Keratinocyte (primary cell): ENCODE measurements at regions not wholly inside any gene's neighbourhood (a gene's known extent, or its start where the extent isn't known, plus 50 kb on each side); places are given as distances from the start of the nearest gene placed in this dataset.

Experiments
- DNase-seq: peaks from one replicate; pipeline ENCODE4 v3.0.0-alpha.2; 2011; ENCODE audit warnings: low read depth, missing footprints, low spot score
- FAIRE-seq: peaks from 2 replicates; lab custom pipeline; 2011; peaks lifted over from hg19 to GRCh38; lab: Jason Lieb, UNC
- H2AFZ ChIP-seq: 2 replicates; pipeline ENCODE4 v1.6.0; 2012; ENCODE audit warnings: low read length, control low read depth, inconsistent platforms; ENCODE audit not compliant: control insufficient read depth
- H3K27ac ChIP-seq: 2 replicates; pipeline ENCODE4 v1.5.1; 2011; ENCODE audit warnings: low read length; ENCODE audit not compliant: control insufficient read depth, insufficient read depth
- H3K27me3 ChIP-seq: 3 replicates; pipeline ENCODE4 v1.6.0; 2011; ENCODE audit warnings: low read length; ENCODE audit not compliant: control insufficient read depth, insufficient read depth; ENCODE audit errors: extremely low read depth
- H3K36me3 ChIP-seq, 2 experiments: 2 replicates in 1 of 2; 3 replicates in 1 of 2; pipeline ENCODE4 v1.5.1; 2011; ENCODE audit warnings: low read length in 2 of 2, mild to moderate bottlenecking in 1 of 2; ENCODE audit not compliant: control insufficient read depth in 2 of 2, insufficient read depth in 2 of 2; ENCODE audit errors: extremely low read depth in 1 of 2
- H3K4me1 ChIP-seq: 3 replicates; pipeline ENCODE4 v1.5.1; 2011; ENCODE audit warnings: low read length; ENCODE audit not compliant: control insufficient read depth, insufficient read depth; ENCODE audit errors: extremely low read depth
- H3K4me2 ChIP-seq: 3 replicates; pipeline ENCODE4 v1.6.0; 2011; ENCODE audit warnings: low read depth, low read length; ENCODE audit not compliant: control insufficient read depth, insufficient read depth; ENCODE audit errors: extremely low read depth
- H3K4me3 ChIP-seq, 3 experiments: fragments of 200-600 bp in 1 of 3; sonication (generic) in 1 of 3; 2 replicates in 2 of 3; 3 replicates in 1 of 3; pipeline ENCODE4 v1.5.1; 2011 to 2016; ENCODE audit warnings: low read length in 3 of 3, mild to moderate bottlenecking in 3 of 3, control low read depth in 2 of 3, inconsistent platforms in 1 of 3, low read depth in 1 of 3, mixed read lengths in 1 of 3, mixed run types in 1 of 3, moderate library complexity in 1 of 3; ENCODE audit not compliant: control insufficient read depth in 2 of 3, insufficient read depth in 2 of 3; ENCODE audit errors: extremely low read depth in 1 of 3
- H3K79me2 ChIP-seq: 2 replicates; pipeline ENCODE4 v1.6.0; 2012; ENCODE audit warnings: low read length; ENCODE audit not compliant: control insufficient read depth, insufficient read depth
- H3K9ac ChIP-seq: 3 replicates; pipeline ENCODE4 v1.6.0; 2011; ENCODE audit warnings: low read length; ENCODE audit not compliant: control insufficient read depth, insufficient read depth; ENCODE audit errors: extremely low read depth
- H3K9me1 ChIP-seq: 3 replicates; pipeline ENCODE4 v1.6.0; 2011; ENCODE audit warnings: low read length; ENCODE audit not compliant: control insufficient read depth, insufficient read depth; ENCODE audit errors: extremely low read depth
- H3K9me3 ChIP-seq: 2 replicates; pipeline ENCODE4 v1.5.1; 2012; ENCODE audit warnings: low read depth, low read length; ENCODE audit not compliant: control insufficient read depth
- H4K20me1 ChIP-seq: 3 replicates; pipeline ENCODE4 v1.6.0; 2011; ENCODE audit warnings: low read length; ENCODE audit not compliant: control insufficient read depth, insufficient read depth; ENCODE audit errors: extremely low read depth
- EZH2 ChIP-seq: IDR thresholded peaks from one replicate; pipeline ENCODE4 v1.6.1; 2012; ENCODE audit warnings: inconsistent platforms, mild to moderate bottlenecking, low read length, moderate library complexity
- dilution Hi-C: fragments of 300-500 bp; cut with MboI; formaldehyde crosslinking; loops from one replicate; pipeline ENCODE4 v1.7.0; 2020; ENCODE audit warnings: low sequenced_read_pairs; ENCODE audit not compliant: extremely low pct_ligation_motif_present
- TF ChIP-seq, protein P1 (sequence below), 3 experiments: IDR thresholded peaks in 1 of 3; conservative IDR thresholded peaks in 1 of 3; optimal IDR thresholded peaks in 1 of 3; 2 replicates in 2 of 3; 3 replicates in 1 of 3; pipeline versions ENCODE3 to v1.5.1; 2011; ENCODE audit warnings: low read length in 3 of 3, mild to moderate bottlenecking in 3 of 3, moderate library complexity in 2 of 3, control low read depth in 1 of 3, inconsistent platforms in 1 of 3; ENCODE audit not compliant: insufficient read depth in 2 of 3; ENCODE audit errors: extremely low read depth in 1 of 3

DNA sequence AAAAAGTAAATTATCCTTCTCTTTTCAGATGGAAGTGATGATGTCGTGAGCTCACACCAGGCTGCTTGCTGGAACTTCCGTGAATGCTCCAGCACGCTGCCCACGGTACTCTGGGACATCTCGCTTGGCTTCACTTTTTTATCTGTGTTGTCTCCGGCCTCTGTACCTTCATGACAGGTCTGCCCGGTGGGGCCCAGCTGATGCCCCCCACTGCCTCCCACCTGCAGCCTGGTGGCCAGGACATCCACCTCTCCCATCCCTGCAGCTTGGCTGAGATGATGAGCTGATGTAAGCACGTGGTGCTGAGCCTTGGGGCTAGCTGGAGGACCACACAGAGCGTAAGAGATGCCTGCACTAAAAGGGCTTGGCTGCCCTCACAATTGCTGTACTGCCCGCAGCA is 59.0 kb upstream of the HELT start:
- Histone ChIP-seq H3K4me1 (peaks cover 8% of the 10 kb centered on the region), H3K36me3 (no peaks in the 10 kb centered on the region), H4K20me1 (no peaks in the 10 kb centered on the region), H3K27me3 (peaks cover 3% of the 10 kb centered on the region), H3K9me3 (no peaks in the 10 kb centered on the region), H3K79me2 (no peaks in the 10 kb centered on the region), H3K4me3 (no peak overlapping the region), H2AFZ (no peak overlapping the region), H3K9ac (no peak overlapping the region), H3K27ac (no peak overlapping the region), H3K9me1 (no peaks in the 10 kb centered on the region), H3K4me2 (no peak overlapping the region)
- dilution Hi-C loops: no loop called here
- no peak for DNase-seq
- no peak for FAIRE-seq
- no peak for TF ChIP-seq EZH2
- TF ChIP-seq, protein P1, sequence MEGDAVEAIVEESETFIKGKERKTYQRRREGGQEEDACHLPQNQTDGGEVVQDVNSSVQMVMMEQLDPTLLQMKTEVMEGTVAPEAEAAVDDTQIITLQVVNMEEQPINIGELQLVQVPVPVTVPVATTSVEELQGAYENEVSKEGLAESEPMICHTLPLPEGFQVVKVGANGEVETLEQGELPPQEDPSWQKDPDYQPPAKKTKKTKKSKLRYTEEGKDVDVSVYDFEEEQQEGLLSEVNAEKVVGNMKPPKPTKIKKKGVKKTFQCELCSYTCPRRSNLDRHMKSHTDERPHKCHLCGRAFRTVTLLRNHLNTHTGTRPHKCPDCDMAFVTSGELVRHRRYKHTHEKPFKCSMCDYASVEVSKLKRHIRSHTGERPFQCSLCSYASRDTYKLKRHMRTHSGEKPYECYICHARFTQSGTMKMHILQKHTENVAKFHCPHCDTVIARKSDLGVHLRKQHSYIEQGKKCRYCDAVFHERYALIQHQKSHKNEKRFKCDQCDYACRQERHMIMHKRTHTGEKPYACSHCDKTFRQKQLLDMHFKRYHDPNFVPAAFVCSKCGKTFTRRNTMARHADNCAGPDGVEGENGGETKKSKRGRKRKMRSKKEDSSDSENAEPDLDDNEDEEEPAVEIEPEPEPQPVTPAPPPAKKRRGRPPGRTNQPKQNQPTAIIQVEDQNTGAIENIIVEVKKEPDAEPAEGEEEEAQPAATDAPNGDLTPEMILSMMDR (optimal IDR thresholded peaks at IDR 0.05 in 1 of 3, IDR thresholded peaks at IDR 0.05 in 1 of 3, conservative IDR thresholded peaks at IDR 0.05 in 1 of 3; ENCODE audit: extremely low read depth in 1 of 3, insufficient read depth in 2 of 3, low read length in 3 of 3): no peak

DNA sequence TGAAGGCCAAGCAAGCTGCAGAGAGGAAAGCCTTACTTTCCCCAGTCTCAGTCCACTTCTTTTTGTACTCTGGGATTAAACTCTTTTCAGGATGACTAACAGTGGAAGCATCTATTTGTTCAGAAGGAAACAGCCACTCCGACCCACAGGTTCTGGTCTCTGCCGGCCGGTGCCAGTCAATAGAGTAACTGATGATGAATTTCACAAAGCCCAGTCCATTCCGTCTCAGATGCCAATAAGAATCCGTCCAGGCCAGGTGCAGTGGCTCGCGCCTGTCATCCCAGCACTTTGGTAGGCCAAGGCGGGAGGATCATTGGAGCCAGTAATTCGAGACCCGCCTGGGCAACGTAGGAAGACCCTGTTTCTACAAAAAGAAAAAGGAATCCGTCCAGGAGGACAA is 58.5 kb upstream of the HELT start:
- dilution Hi-C loops: no loop called here
- DNase-seq (no peak), FAIRE-seq (no peak)
- H3K27me3 ChIP-seq: peaks cover 3% of the 10 kb centered on the region
- no peaks in the 10 kb centered on the region for H3K9me3 ChIP-seq
- no peaks in the 10 kb centered on the region for H4K20me1 ChIP-seq
- H3K79me2 ChIP-seq: no peaks in the 10 kb centered on the region
- H3K9ac ChIP-seq: no peak overlapping the region
- TF ChIP-seq, protein P1 (optimal IDR thresholded peaks at IDR 0.05 in 1 of 3, IDR thresholded peaks at IDR 0.05 in 1 of 3, conservative IDR thresholded peaks at IDR 0.05 in 1 of 3; ENCODE audit: extremely low read depth in 1 of 3, insufficient read depth in 2 of 3, low read length in 3 of 3): no peak
- no peak for TF ChIP-seq EZH2
- peaks cover 8% of the 10 kb centered on the region for H3K4me1 ChIP-seq
- H3K4me3 ChIP-seq: no peak overlapping the region
- no peak overlapping the region for H3K27ac ChIP-seq
- no peak overlapping the region for H3K4me2 ChIP-seq
- H3K9me1 ChIP-seq: no peaks in the 10 kb centered on the region
- no peak overlapping the region for H2AFZ ChIP-seq
- no peaks in the 10 kb centered on the region for H3K36me3 ChIP-seq
